Activated T-helper 1 cell treated with anti-CD3 and anti-CD28 coated beads, Interleukin-2, amount 50 U/mL, for 16 hours (primary cell): ENCODE measurements at regions not wholly inside any gene's neighbourhood (a gene's known extent, or its start where the extent isn't known, plus 50 kb on each side); places are given as distances from the start of the nearest gene placed in this dataset.

ENCODE experiments used
- DNase-seq, 2 donors: peaks; one replicate each; pipeline ENCODE4 v3.0.0-alpha.2; 2020; ENCODE audit warnings: low read depth in 1 of 2, low spot score in 1 of 2

GRCh38 chr2:128625421-128625820 lies 306.8 kb upstream of the HS6ST1 start:
- no peak for DNase-seq

GRCh38 chr2:128625963-128626759 lies 307.5 kb upstream of the HS6ST1 start:
- no peak for DNase-seq

GRCh38 chr2:128626760-128627511 lies 308.3 kb upstream of the HS6ST1 start:
- no peak for DNase-seq

- no peak for DNase-seq
These were observed 309.5 kb upstream of the HS6ST1 start for GRCh38 chr2:128628206-128628605.

GRCh38 chr2:128628996-128629395 lies 310.3 kb upstream of the HS6ST1 start:
- DNase-seq, result no peak

GRCh38 chr2:128630974-128631697 lies 312.5 kb upstream of the HS6ST1 start:
- no peak for DNase-seq

GRCh38 chr2:128631698-128632500 lies 313.2 kb upstream of the HS6ST1 start:
- DNase-seq, result no peak

- no peak for DNase-seq
These were observed 313.8 kb upstream of the HS6ST1 start for GRCh38 chr2:128632501-128632800.

- no peak for DNase-seq
These were observed 314.8 kb upstream of the HS6ST1 start for GRCh38 chr2:128633501-128633900.

GRCh38 chr2:128635361-128635900 lies 316.8 kb upstream of the HS6ST1 start:
- no peak for DNase-seq

- DNase-seq, result no peak
These were observed 318.1 kb upstream of the HS6ST1 start for GRCh38 chr2:128636802-128637147.

- no peak for DNase-seq
These were observed 318.9 kb upstream of the HS6ST1 start for GRCh38 chr2:128637481-128638155.

GRCh38 chr2:128638341-128639119 lies 319.9 kb upstream of the HS6ST1 start:
- no peak for DNase-seq

- DNase-seq, result no peak
These were observed 320.4 kb upstream of the HS6ST1 start for GRCh38 chr2:128639120-128639477.

- no peak for DNase-seq
These were observed 321.0 kb upstream of the HS6ST1 start for GRCh38 chr2:128639693-128640092.

- DNase-seq, result no peak
These were observed 321.6 kb upstream of the HS6ST1 start for GRCh38 chr2:128640166-128640844.

- DNase-seq, result no peak
These were observed 322.2 kb upstream of the HS6ST1 start for GRCh38 chr2:128640845-128641360.

GRCh38 chr2:128641421-128642080 lies 322.9 kb upstream of the HS6ST1 start:
- DNase-seq, result no peak
